Panc1 (cell line): ENCODE measurements at regions not wholly inside any gene's neighbourhood (a gene's known extent, or its start where the extent isn't known, plus 50 kb on each side); places are given as distances from the start of the nearest gene placed in this dataset.
A peak's percentile ranks its signal among the peaks of the same experiment; 100 is the strongest.

Source experiments
- TCF7L2 ChIP-seq: IDR thresholded peaks from 2 replicates; pipeline ENCODE4 v1.6.1; 2011; ENCODE audit warnings: mild to moderate bottlenecking, low read depth, low read length, inconsistent platforms
- TF ChIP-seq, protein P1 (sequence below): fragments of 450-650 bp; IDR thresholded peaks from 2 replicates; pipeline ENCODE4 v1.5.1; 2017; ENCODE audit warnings: mild to moderate bottlenecking

DNA sequence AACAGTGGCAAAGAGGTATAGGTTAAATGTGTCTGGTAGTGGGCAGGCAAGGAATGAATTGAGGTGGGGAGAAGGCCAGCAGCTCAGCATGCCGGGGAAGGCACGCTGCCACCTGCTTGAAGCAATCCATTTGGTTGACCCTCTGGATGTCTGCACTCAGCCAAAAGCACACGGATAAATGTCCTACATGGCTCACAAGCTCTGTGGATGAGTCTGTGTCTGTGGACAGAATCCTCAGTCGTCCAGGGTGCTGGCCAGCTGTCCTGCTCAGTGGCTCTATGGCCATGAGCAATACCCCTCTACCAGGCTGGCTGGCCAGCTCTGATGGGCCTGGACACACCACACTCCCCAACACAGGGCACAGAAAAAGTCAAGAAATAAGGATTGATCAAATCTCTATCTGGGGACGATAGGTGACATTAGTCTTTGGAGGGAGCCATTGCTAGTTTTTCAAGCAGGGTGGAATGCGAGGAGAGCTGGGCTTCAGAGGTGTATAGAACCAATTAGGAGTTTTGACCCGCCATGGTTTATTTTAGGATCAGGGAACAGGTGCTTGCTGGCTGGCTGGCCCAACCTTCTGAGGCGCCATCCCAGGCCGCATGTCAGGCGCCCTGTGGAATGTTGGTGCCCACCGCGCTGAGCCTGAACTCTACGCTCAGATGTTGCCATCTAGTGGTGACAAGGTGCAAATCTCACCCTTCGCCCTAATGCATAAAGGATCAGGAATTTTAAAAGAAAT lies 493.4 kb downstream of the TNS3 start:
- TF ChIP-seq, protein P1, sequence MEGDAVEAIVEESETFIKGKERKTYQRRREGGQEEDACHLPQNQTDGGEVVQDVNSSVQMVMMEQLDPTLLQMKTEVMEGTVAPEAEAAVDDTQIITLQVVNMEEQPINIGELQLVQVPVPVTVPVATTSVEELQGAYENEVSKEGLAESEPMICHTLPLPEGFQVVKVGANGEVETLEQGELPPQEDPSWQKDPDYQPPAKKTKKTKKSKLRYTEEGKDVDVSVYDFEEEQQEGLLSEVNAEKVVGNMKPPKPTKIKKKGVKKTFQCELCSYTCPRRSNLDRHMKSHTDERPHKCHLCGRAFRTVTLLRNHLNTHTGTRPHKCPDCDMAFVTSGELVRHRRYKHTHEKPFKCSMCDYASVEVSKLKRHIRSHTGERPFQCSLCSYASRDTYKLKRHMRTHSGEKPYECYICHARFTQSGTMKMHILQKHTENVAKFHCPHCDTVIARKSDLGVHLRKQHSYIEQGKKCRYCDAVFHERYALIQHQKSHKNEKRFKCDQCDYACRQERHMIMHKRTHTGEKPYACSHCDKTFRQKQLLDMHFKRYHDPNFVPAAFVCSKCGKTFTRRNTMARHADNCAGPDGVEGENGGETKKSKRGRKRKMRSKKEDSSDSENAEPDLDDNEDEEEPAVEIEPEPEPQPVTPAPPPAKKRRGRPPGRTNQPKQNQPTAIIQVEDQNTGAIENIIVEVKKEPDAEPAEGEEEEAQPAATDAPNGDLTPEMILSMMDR = peak; percentile 94
- no peak for TF ChIP-seq TCF7L2
